Caco-2 (cell line): ENCODE measurements at regions not wholly inside any gene's neighbourhood (a gene's known extent, or its start where the extent isn't known, plus 50 kb on each side); places are given as distances from the start of the nearest gene placed in this dataset.

ENCODE experiments used
- BruUV-seq: library from RNA; stranded (reverse); fragments of 400-500 nt; replicated peaks from 2 replicates; lab custom pipeline; 2021; lab: Mats Ljungman, UMichigan
- CTCF ChIA-PET: fragments of 300-600 bp; sonication (Branson Sonifier 250); formaldehyde crosslinking; loops from one replicate; lab custom pipeline; 2022; ENCODE audit warnings: antibody characterized with exemption; lab: Charles Lee
- POLR2A ChIA-PET: fragments of 300-600 bp; sonication (Branson Sonifier 250); formaldehyde crosslinking; loops from one replicate; lab custom pipeline; 2022; ENCODE audit warnings: antibody characterized with exemption; lab: Charles Lee
- DNase-seq, 2 experiments: peaks; one replicate each; pipeline versions ENCODE4 v3.0.0 to v3.0.0-alpha.2; 2020 to 2022
- H3K27me3 ChIP-seq: replicated peaks from 2 replicates; pipeline ENCODE4 v1.6.0; 2011; ENCODE audit warnings: low read length; ENCODE audit not compliant: control insufficient read depth, insufficient read depth
- H3K36me3 ChIP-seq: 2 replicates; pipeline ENCODE4 v1.5.1; 2011; ENCODE audit warnings: low read length; ENCODE audit not compliant: control insufficient read depth, insufficient read depth
- H3K4me1 ChIP-seq: fragments of 250-450 bp; sonication (Bioruptor Pico); 2 replicates; pipeline ENCODE4 v1.5.1; 2020; ENCODE audit warnings: mild to moderate bottlenecking
- H3K4me3 ChIP-seq: 2 replicates; pipeline ENCODE4 v1.5.1; 2011; ENCODE audit warnings: low read depth, mild to moderate bottlenecking, control low read depth, low read length
- H3K9me3 ChIP-seq: fragments of 250-450 bp; sonication (Bioruptor Pico); 2 replicates; pipeline ENCODE4 v1.5.1; 2020; ENCODE audit warnings: mild to moderate bottlenecking, moderate library complexity
- H3K27ac Mint-ChIP-seq: one replicate; pipeline ENCODE4 v1.8.0; 2022; ENCODE audit warnings: mixed read lengths; ENCODE audit not compliant: unreplicated experiment
- H3K27me3 Mint-ChIP-seq: one replicate; pipeline ENCODE4 v1.8.0; 2022; ENCODE audit warnings: mixed read lengths; ENCODE audit not compliant: insufficient read depth, unreplicated experiment
- H3K36me3 Mint-ChIP-seq: one replicate; pipeline ENCODE4 v1.8.0; 2022; ENCODE audit warnings: mild to moderate bottlenecking, mixed read lengths; ENCODE audit not compliant: insufficient read depth, unreplicated experiment
- H3K4me1 Mint-ChIP-seq: one replicate; pipeline ENCODE4 v1.8.0; 2022; ENCODE audit warnings: low read depth, mixed read lengths; ENCODE audit not compliant: unreplicated experiment
- H3K4me3 Mint-ChIP-seq: one replicate; pipeline ENCODE4 v1.8.0; 2022; ENCODE audit warnings: mild to moderate bottlenecking, moderate library complexity, mixed read lengths; ENCODE audit not compliant: unreplicated experiment
- H3K9me3 Mint-ChIP-seq: one replicate; pipeline ENCODE4 v1.8.0; 2022; ENCODE audit warnings: mixed read lengths; ENCODE audit not compliant: unreplicated experiment
- intact Hi-C: fragments of 100-400 bp; cut with micrococcal nuclease; formaldehyde crosslinking; loops from one replicate; pipeline ENCODE4 v1.10.0; 2022; ENCODE audit not compliant: unreplicated experiment
- TF ChIP-seq, protein P1 (sequence below), 2 experiments: fragments of 200-600 bp in 1 of 2; IDR thresholded peaks; 1 replicate in 1 of 2; 2 replicates in 1 of 2; pipeline versions ENCODE4 v1.5.1 to v1.8.0; 2011 to 2022; ENCODE audit warnings: antibody characterized with exemption in 1 of 2, control low read depth in 1 of 2, inconsistent platforms in 1 of 2, low read depth in 1 of 2, low read length in 1 of 2, mild to moderate bottlenecking in 1 of 2, moderate library complexity in 1 of 2; ENCODE audit not compliant: insufficient read depth in 1 of 2, severe bottlenecking in 1 of 2, unreplicated experiment in 1 of 2

DNA sequence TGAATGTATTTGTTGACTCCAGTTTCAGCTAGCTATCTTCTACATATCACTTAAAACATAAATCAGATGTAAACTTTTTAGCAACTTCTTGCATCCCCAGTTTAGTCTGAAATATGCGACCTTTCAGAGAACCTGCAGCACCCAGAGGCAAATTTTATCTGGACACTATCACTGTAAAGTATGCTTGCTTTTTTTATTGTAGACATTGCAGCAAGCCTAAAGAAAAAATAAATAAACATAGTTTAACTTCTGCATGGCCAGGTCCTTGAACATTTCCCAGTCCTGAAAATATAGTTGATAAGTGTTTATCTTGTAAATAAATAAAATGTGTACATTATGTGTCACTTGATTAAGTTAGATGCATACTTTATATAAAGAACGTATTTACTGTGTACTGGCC is 1829.4 kb downstream of the PCDH9 start:
- TF ChIP-seq, protein P1, sequence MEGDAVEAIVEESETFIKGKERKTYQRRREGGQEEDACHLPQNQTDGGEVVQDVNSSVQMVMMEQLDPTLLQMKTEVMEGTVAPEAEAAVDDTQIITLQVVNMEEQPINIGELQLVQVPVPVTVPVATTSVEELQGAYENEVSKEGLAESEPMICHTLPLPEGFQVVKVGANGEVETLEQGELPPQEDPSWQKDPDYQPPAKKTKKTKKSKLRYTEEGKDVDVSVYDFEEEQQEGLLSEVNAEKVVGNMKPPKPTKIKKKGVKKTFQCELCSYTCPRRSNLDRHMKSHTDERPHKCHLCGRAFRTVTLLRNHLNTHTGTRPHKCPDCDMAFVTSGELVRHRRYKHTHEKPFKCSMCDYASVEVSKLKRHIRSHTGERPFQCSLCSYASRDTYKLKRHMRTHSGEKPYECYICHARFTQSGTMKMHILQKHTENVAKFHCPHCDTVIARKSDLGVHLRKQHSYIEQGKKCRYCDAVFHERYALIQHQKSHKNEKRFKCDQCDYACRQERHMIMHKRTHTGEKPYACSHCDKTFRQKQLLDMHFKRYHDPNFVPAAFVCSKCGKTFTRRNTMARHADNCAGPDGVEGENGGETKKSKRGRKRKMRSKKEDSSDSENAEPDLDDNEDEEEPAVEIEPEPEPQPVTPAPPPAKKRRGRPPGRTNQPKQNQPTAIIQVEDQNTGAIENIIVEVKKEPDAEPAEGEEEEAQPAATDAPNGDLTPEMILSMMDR (IDR thresholded peaks at IDR 0.05; ENCODE audit: insufficient read depth in 1 of 2, low read depth in 1 of 2, low read length in 1 of 2, severe bottlenecking in 1 of 2, unreplicated experiment in 1 of 2): no peak
- peaks cover 10% of the 10 kb centered on the region for H3K9me3 Mint-ChIP-seq
- H3K4me1 Mint-ChIP-seq: peaks cover 7% of the 10 kb centered on the region
- Histone ChIP-seq H3K27me3 (no peaks in the 10 kb centered on the region), H3K36me3 (no peaks in the 10 kb centered on the region), H3K4me3 (no peak overlapping the region), H3K4me1 (peaks cover 3% of the 10 kb centered on the region; the same call in 1 of the 2 replicates), H3K9me3 (no peaks in the 10 kb centered on the region)
- no peak overlapping the region for H3K27ac Mint-ChIP-seq
- no TSS peak for BruUV-seq
- intact Hi-C loops: no loop called here
- ChIA-PET CTCF (no interaction called here), POLR2A (no interaction called here)
- no peaks in the 10 kb centered on the region for H3K36me3 Mint-ChIP-seq
- H3K4me3 Mint-ChIP-seq: no peak overlapping the region
- no peak for DNase-seq
- no peaks in the 10 kb centered on the region for H3K27me3 Mint-ChIP-seq

DNA sequence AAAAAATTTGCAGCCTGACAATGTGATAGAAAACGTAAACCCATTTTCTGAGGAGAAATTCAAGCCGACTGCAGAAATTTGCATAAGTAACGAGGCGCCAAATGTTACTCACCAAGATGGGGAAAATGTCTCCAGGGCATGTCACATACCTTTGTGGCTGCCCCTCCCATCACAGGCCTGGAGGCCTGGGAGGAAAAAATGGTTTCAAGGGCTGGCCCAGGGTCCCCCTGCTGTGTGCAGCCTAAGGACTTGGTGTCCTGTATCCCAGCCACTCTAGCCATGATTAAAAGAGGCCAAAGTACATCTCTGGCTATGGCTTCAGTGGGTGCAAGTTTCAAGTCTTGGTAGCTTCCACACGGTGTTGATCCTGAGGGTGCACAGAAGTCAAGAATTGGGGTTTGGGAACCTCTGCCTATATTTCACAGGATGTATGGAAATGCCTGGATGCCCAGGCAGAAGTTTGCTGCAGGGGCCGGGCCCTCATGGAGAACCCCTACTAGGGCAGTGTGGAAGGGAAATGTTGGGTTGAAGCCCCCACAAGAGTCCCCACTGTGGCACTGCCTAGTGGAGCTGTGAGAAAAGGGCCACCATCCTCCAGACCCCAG is 1842.3 kb downstream of the PCDH9 start:
- H3K4me1 Mint-ChIP-seq: no peaks in the 10 kb centered on the region
- ChIA-PET CTCF (no interaction called here), POLR2A (no interaction called here)
- H3K4me3 Mint-ChIP-seq: no peak overlapping the region
- Histone ChIP-seq H3K4me3 (no peak overlapping the region), H3K27me3 (no peaks in the 10 kb centered on the region), H3K9me3 (peaks cover 15% of the 10 kb centered on the region), H3K4me1 (no peaks in the 10 kb centered on the region), H3K36me3 (no peaks in the 10 kb centered on the region)
- no peak for DNase-seq
- no peak overlapping the region for H3K27ac Mint-ChIP-seq
- H3K27me3 Mint-ChIP-seq: no peaks in the 10 kb centered on the region
- H3K9me3 Mint-ChIP-seq: peaks cover 32% of the 10 kb centered on the region
- no TSS peak for BruUV-seq
- H3K36me3 Mint-ChIP-seq: no peaks in the 10 kb centered on the region
- TF ChIP-seq, protein P1 (IDR thresholded peaks at IDR 0.05; ENCODE audit: insufficient read depth in 1 of 2, low read depth in 1 of 2, low read length in 1 of 2, severe bottlenecking in 1 of 2, unreplicated experiment in 1 of 2): no peak
- intact Hi-C loops: no loop called here

DNA sequence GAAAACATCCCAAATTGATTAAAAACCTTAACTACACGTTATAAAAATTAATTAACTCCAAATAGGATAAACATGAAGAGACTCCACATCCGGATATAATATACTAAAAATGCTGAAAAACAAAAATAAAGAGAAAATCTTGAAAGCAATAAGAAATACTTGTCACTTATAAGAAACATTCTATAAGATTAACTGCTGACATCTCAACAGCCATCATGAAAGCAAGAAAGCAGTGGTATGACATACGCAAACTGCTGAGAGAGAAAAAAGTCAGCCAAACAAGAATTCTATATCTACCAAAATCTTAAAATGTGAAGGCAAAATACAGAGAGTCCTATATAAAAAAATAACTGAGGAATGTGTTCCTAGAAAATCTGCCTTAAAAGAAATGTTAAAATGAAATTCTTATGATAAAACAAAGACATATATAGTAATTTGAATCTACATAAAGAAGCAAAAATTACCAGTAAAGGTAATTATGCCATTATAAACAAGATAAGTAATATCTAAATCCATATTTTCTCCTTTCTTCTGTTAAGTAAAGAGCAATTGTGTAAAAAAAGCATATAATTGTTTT is 1851.1 kb downstream of the PCDH9 start:
- peaks cover 36% of the 10 kb centered on the region for H3K9me3 Mint-ChIP-seq
- H3K4me1 Mint-ChIP-seq: no peaks in the 10 kb centered on the region
- intact Hi-C loops: no loop called here
- no peaks in the 10 kb centered on the region for H3K36me3 Mint-ChIP-seq
- ChIA-PET POLR2A (no interaction called here), CTCF (no interaction called here)
- BruUV-seq: no TSS peak
- H3K4me3 ChIP-seq: no peak overlapping the region
- H3K4me1 ChIP-seq: no peaks in the 10 kb centered on the region
- DNase-seq: no peak
- TF ChIP-seq, protein P1 (IDR thresholded peaks at IDR 0.05; ENCODE audit: insufficient read depth in 1 of 2, low read depth in 1 of 2, low read length in 1 of 2, severe bottlenecking in 1 of 2, unreplicated experiment in 1 of 2): no peak
- peaks cover 4% of the 10 kb centered on the region; the same call in 1 of the 2 replicates for H3K9me3 ChIP-seq
- H3K27me3 Mint-ChIP-seq: no peaks in the 10 kb centered on the region
- no peaks in the 10 kb centered on the region for H3K27me3 ChIP-seq
- no peak overlapping the region for H3K4me3 Mint-ChIP-seq
- no peak overlapping the region for H3K27ac Mint-ChIP-seq
- H3K36me3 ChIP-seq: no peaks in the 10 kb centered on the region
